T-cell (primary cell): ENCODE measurements at regions not wholly inside any gene's neighbourhood (a gene's known extent, or its start where the extent isn't known, plus 50 kb on each side); places are given as distances from the start of the nearest gene placed in this dataset.
"Not testable (repeated sequence)": the region's sequence is repeated elsewhere in the genome, so short reads cannot be mapped to it uniquely, and the experiment has no call there.

ENCODE experiments used
- ATAC-seq, 4 experiments: fragments of 200-7000 bp in 3 of 4; fragments of 150-1000 bp in 1 of 4; cut with Tn5 transposase; replicated peaks in 1 of 4; 1 replicate in 3 of 4; 2 replicates in 1 of 4; pipeline ENCODE4 v1.10.0; 2021; ENCODE audit warnings: moderate library complexity in 3 of 4, mild to moderate bottlenecking in 2 of 4, moderate number of reproducible peaks in 1 of 4
- CTCF ChIA-PET, 2 donors: fragments of 300-600 bp; sonication (Branson Sonifier 250); formaldehyde crosslinking; loops; one replicate each; lab custom pipeline; 2022; ENCODE audit warnings: antibody characterized with exemption in 2 of 2; lab: Charles Lee
- POLR2A ChIA-PET, 2 donors: fragments of 300-600 bp; sonication (Branson Sonifier 250); formaldehyde crosslinking; loops; one replicate each; lab custom pipeline; 2022; ENCODE audit warnings: antibody characterized with exemption in 2 of 2; lab: Charles Lee
- DNase-seq, 35 experiments: peaks; one replicate each; pipeline versions ENCODE4 v3.0.0 to v3.0.0-alpha.2; 2013 to 2023
- H3K27ac ChIP-seq: one replicate; pipeline ENCODE4 v1.5.1; 2013; ENCODE audit warnings: low read length
- H3K27me3 ChIP-seq, 2 experiments: replicated peaks in 1 of 2; 1 replicate in 1 of 2; 2 replicates in 1 of 2; pipeline versions ENCODE4 v1.6.1 to v1.7.0; 2013; ENCODE audit warnings: low read length in 1 of 2, mixed read lengths in 1 of 2; ENCODE audit not compliant: control insufficient read depth in 2 of 2, insufficient read depth in 2 of 2; ENCODE audit errors: extremely low read depth in 1 of 2
- H3K36me3 ChIP-seq, 2 donors: 1 replicate in 1 of 2; 2 replicates in 1 of 2; pipeline versions ENCODE4 v1.6.1 to v1.7.0; 2013; ENCODE audit warnings: low read length in 1 of 2; ENCODE audit not compliant: control insufficient read depth in 2 of 2, insufficient read depth in 1 of 2; ENCODE audit errors: extremely low read depth in 1 of 2
- H3K4me1 ChIP-seq, 2 experiments: 1 replicate in 1 of 2; 2 replicates in 1 of 2; pipeline versions ENCODE4 v1.6.1 to v1.7.0; 2013; ENCODE audit warnings: low read length in 2 of 2, mixed read lengths in 1 of 2; ENCODE audit not compliant: insufficient read depth in 2 of 2, control insufficient read depth in 1 of 2; ENCODE audit errors: extremely low read depth in 1 of 2
- H3K4me3 ChIP-seq, 2 donors: 1 replicate in 1 of 2; 2 replicates in 1 of 2; pipeline versions ENCODE4 v1.5.1 to v1.7.0; 2013; ENCODE audit warnings: mild to moderate bottlenecking in 2 of 2, low read length in 1 of 2, moderate library complexity in 1 of 2; ENCODE audit not compliant: control insufficient read depth in 1 of 2; ENCODE audit errors: extremely low read depth in 1 of 2
- H3K9me3 ChIP-seq: 2 replicates; pipeline ENCODE4 v1.7.0; 2013
- H3K27ac Mint-ChIP-seq, 2 donors: one replicate each; pipeline ENCODE4 v1.8.0; 2020 to 2021; ENCODE audit warnings: mild to moderate bottlenecking in 2 of 2, mixed read lengths in 2 of 2
- H3K27me3 Mint-ChIP-seq, 2 donors: one replicate each; pipeline ENCODE4 v1.8.0; 2021 to 2022; ENCODE audit warnings: mixed read lengths in 2 of 2
- H3K36me3 Mint-ChIP-seq: one replicate; pipeline ENCODE4 v1.8.0; 2021; ENCODE audit warnings: mixed read lengths
- H3K4me1 Mint-ChIP-seq, 3 donors: one replicate each; pipeline ENCODE4 v1.8.0; 2020 to 2022; ENCODE audit warnings: mixed read lengths in 3 of 3, mild to moderate bottlenecking in 1 of 3
- H3K4me3 Mint-ChIP-seq, 3 donors: one replicate each; pipeline ENCODE4 v1.8.0; 2020 to 2022; ENCODE audit warnings: mild to moderate bottlenecking in 3 of 3, mixed read lengths in 3 of 3, moderate library complexity in 3 of 3
- H3K9me3 Mint-ChIP-seq, 3 donors: one replicate each; pipeline ENCODE4 v1.8.0; 2020 to 2022; ENCODE audit warnings: mixed read lengths in 3 of 3
- WGBS: methylation state at CpG from one replicate; pipeline ENCODE4 v1.1.5; 2013; ENCODE audit warnings: missing lambda C conversion rate; ENCODE audit not compliant: insufficient coverage; 5-methylcytosine and 5-hydroxymethylcytosine counted together

- no CpG with 5 or more reads among the region's 2 CpGs for WGBS
- H3K4me3 Mint-ChIP-seq, ATAC-seq, H3K27ac ChIP-seq, CTCF ChIA-PET, H3K36me3 ChIP-seq, H3K27me3 ChIP-seq, H3K27ac Mint-ChIP-seq, POLR2A ChIA-PET, H3K36me3 Mint-ChIP-seq, H3K4me3 ChIP-seq, H3K4me1 ChIP-seq, H3K9me3 ChIP-seq, H3K9me3 Mint-ChIP-seq, DNase-seq, H3K4me1 Mint-ChIP-seq: not testable (repeated sequence)
- peaks cover 5 to 17% of the 10 kb centered on the region in 2 donors for H3K27me3 Mint-ChIP-seq
Observed at GRCh38 chr1:209173796-209174195, 409.7 kb upstream of the CAMK1G start.

- H3K36me3 ChIP-seq: no peaks in the 10 kb centered on the region
- H3K4me3 ChIP-seq: no peak overlapping the region
- no peak overlapping the region for H3K27ac ChIP-seq
- Mint-ChIP-seq H3K4me3 (no peak overlapping the region), H3K9me3 (peaks cover 0 to 16% (median 12%) of the 10 kb centered on the region in 3 donors), H3K36me3 (no peaks in the 10 kb centered on the region), H3K27ac (no peak overlapping the region), H3K27me3 (peaks cover 5 to 17% of the 10 kb centered on the region in 2 donors), H3K4me1 (no peaks in the 10 kb centered on the region)
- no peak for DNase-seq
- 95% methylated on average over 2 of the region's 2 CpGs for WGBS
- H3K9me3 ChIP-seq: no peaks in the 10 kb centered on the region
- no peak for ATAC-seq
- POLR2A ChIA-PET: no interaction called here
- H3K4me1 ChIP-seq: no peaks in the 10 kb centered on the region
- CTCF ChIA-PET: no interaction called here
- H3K27me3 ChIP-seq: peaks cover 0 to 9% of the 10 kb centered on the region in 2 experiments
Observed at GRCh38 chr1:209176866-209177430, 406.6 kb upstream of the CAMK1G start.

- ChIA-PET POLR2A (no interaction called here), CTCF (no interaction called here)
- no peak for ATAC-seq
- Histone ChIP-seq H3K4me1 (no peaks in the 10 kb centered on the region), H3K27me3 (no peaks in the 10 kb centered on the region), H3K4me3 (no peak overlapping the region), H3K36me3 (no peaks in the 10 kb centered on the region), H3K27ac (no peak overlapping the region), H3K9me3 (no peaks in the 10 kb centered on the region)
- peaks cover 4 to 25% (median 12%) of the 10 kb centered on the region in 3 donors for H3K9me3 Mint-ChIP-seq
- no peaks in the 10 kb centered on the region for H3K36me3 Mint-ChIP-seq
- no CpG with 5 or more reads among the region's 1 CpG for WGBS
- no peak overlapping the region for H3K27ac Mint-ChIP-seq
- H3K27me3 Mint-ChIP-seq: peaks cover 0 to 3% of the 10 kb centered on the region in 2 donors
- no peak overlapping the region for H3K4me3 Mint-ChIP-seq
- DNase-seq: no peak
- H3K4me1 Mint-ChIP-seq: no peaks in the 10 kb centered on the region
Observed at GRCh38 chr1:209183195-209183594, 400.3 kb upstream of the CAMK1G start.

- no peak overlapping the region for H3K27ac ChIP-seq
- DNase-seq: no peak
- WGBS: 67% methylated on average over 1 of the region's 3 CpGs
- no peaks in the 10 kb centered on the region for H3K4me1 Mint-ChIP-seq
- no peaks in the 10 kb centered on the region for H3K36me3 Mint-ChIP-seq
- ChIA-PET CTCF (interaction anchor here (0.7 kb wide), 2 partner anchors 429 to 825 kb away, joined by 3 read pairs; no protein-coding TSS in a partner anchor), POLR2A (no interaction called here)
- H3K27me3 ChIP-seq: peaks cover 0 to 3% of the 10 kb centered on the region in 2 experiments
- no peak overlapping the region for H3K4me3 Mint-ChIP-seq
- H3K27ac Mint-ChIP-seq: no peak overlapping the region
- no peaks in the 10 kb centered on the region for H3K9me3 ChIP-seq
- no peaks in the 10 kb centered on the region for H3K4me1 ChIP-seq
- peaks cover 4 to 10% of the 10 kb centered on the region in 2 donors for H3K27me3 Mint-ChIP-seq
- no peaks in the 10 kb centered on the region for H3K36me3 ChIP-seq
- no peak for ATAC-seq
- no peak overlapping the region for H3K4me3 ChIP-seq
- peaks cover 2 to 10% (median 7%) of the 10 kb centered on the region in 3 donors for H3K9me3 Mint-ChIP-seq
Observed at GRCh38 chr1:209187589-209187988, 395.9 kb upstream of the CAMK1G start.

- Mint-ChIP-seq H3K27me3 (peaks cover 4 to 7% of the 10 kb centered on the region in 2 donors), H3K27ac (no peak overlapping the region), H3K36me3 (no peaks in the 10 kb centered on the region), H3K9me3 (peaks cover 7 to 18% (median 11%) of the 10 kb centered on the region in 3 donors), H3K4me3 (no peak overlapping the region), H3K4me1 (no peaks in the 10 kb centered on the region)
- ChIA-PET CTCF (interaction anchor here in 1 of 2 donors (0.7 kb wide), 1 partner anchor 1085 kb away, joined by 3 read pairs; no protein-coding TSS in a partner anchor), POLR2A (no interaction called here)
- H3K4me1 ChIP-seq: no peaks in the 10 kb centered on the region
- H3K27ac ChIP-seq: no peak overlapping the region
- 28% methylated on average over 3 of the region's 12 CpGs for WGBS
- peaks cover 0 to 3% of the 10 kb centered on the region in 2 experiments for H3K27me3 ChIP-seq
- no peaks in the 10 kb centered on the region for H3K9me3 ChIP-seq
- ATAC-seq (no peak), DNase-seq (no peak)
- no peak overlapping the region for H3K4me3 ChIP-seq
- no peaks in the 10 kb centered on the region for H3K36me3 ChIP-seq
Observed at GRCh38 chr1:209190591-209191261, 392.8 kb upstream of the CAMK1G start.

GRCh38 chr1:209191262-209191634 lies 392.3 kb upstream of the CAMK1G start:
- Mint-ChIP-seq H3K4me3 (no peak overlapping the region), H3K27me3 (peaks cover 4 to 7% of the 10 kb centered on the region in 2 donors), H3K36me3 (peaks cover 4% of the 10 kb centered on the region), H3K4me1 (no peaks in the 10 kb centered on the region), H3K27ac (no peak overlapping the region), H3K9me3 (peaks cover 12 to 23% (median 15%) of the 10 kb centered on the region in 3 donors)
- Histone ChIP-seq H3K27me3 (peaks cover 0 to 3% of the 10 kb centered on the region in 2 experiments), H3K9me3 (peaks cover 2% of the 10 kb centered on the region), H3K4me1 (no peaks in the 10 kb centered on the region), H3K4me3 (no peak overlapping the region), H3K36me3 (no peaks in the 10 kb centered on the region), H3K27ac (no peak overlapping the region)
- POLR2A ChIA-PET: no interaction called here
- DNase-seq (no peak), ATAC-seq (no peak)
- 80% methylated on average over 1 of the region's 1 CpG for WGBS
- CTCF ChIA-PET: interaction anchor here (0.7 to 0.9 kb wide), 2 partner anchors 10 to 1085 kb away, joined by 3 read pairs; no protein-coding TSS in a partner anchor
